Sigmoid colon (tissue), 6 donors: ENCODE measurements at regions not wholly inside any gene's neighbourhood (a gene's known extent, or its start where the extent isn't known, plus 50 kb on each side); places are given as distances from the start of the nearest gene placed in this dataset.

ENCODE experiments used
- DNase-seq: peaks from one replicate; pipeline ENCODE4 v3.0.0-alpha.2; 2019
- H3K27ac ChIP-seq, 4 donors: fragments of 200-600 bp; sonication (generic); one replicate each; pipeline ENCODE4 v1.5.1; 2016 to 2019; ENCODE audit warnings: mild to moderate bottlenecking in 1 of 4
- H3K27me3 ChIP-seq, 3 donors: fragments of 200-600 bp; sonication (generic); one replicate each; pipeline ENCODE4 v1.5.1; 2019; ENCODE audit warnings: mild to moderate bottlenecking in 1 of 3
- H3K36me3 ChIP-seq, 4 donors: fragments of 200-600 bp; sonication (generic); one replicate each; pipeline ENCODE4 v1.5.1; 2016 to 2019
- H3K4me1 ChIP-seq, 4 donors: fragments of 200-600 bp; sonication (generic); one replicate each; pipeline ENCODE4 v1.5.1; 2017 to 2019
- H3K4me3 ChIP-seq, 4 donors: fragments of 200-600 bp; sonication (generic); one replicate each; pipeline ENCODE4 v1.5.1; 2017 to 2019; ENCODE audit warnings: mild to moderate bottlenecking in 2 of 4, moderate library complexity in 1 of 4
- H3K9me3 ChIP-seq, 4 donors: fragments of 200-600 bp in 3 of 4; sonication (generic) in 3 of 4; one replicate each; pipeline versions ENCODE4 v1.5.1 to v1.6.1; 2013 to 2019
- CTCF ChIP-seq, 4 experiments: fragments of 450-650 bp in 3 of 4; fragments of 200-600 bp in 1 of 4; IDR thresholded peaks; one replicate each; pipeline ENCODE4 v1.5.1; 2016 to 2019; ENCODE audit warnings: antibody characterized with exemption in 4 of 4, mild to moderate bottlenecking in 3 of 4, moderate library complexity in 2 of 4
- EP300 ChIP-seq, 4 donors: sonication (generic); formaldehyde crosslinking; IDR thresholded peaks; one replicate each; pipeline ENCODE4 v1.6.1; 2017; ENCODE audit warnings: antibody characterized with exemption in 4 of 4
- POLR2A ChIP-seq, 2 donors: fragments of 450-650 bp; IDR thresholded peaks; one replicate each; pipeline ENCODE4 v1.6.1; 2016; ENCODE audit warnings: antibody characterized with exemption in 2 of 2, mild to moderate bottlenecking in 2 of 2, moderate library complexity in 2 of 2
- POLR2AphosphoS5 ChIP-seq, 4 donors: sonication (generic); formaldehyde crosslinking; IDR thresholded peaks; one replicate each; pipeline ENCODE4 v1.6.1; 2017; ENCODE audit warnings: antibody characterized with exemption in 4 of 4
- WGBS, 2 donors: extraction: QIAGEN DNeasy Blood & Tissue Kit; methylation state at CpG; one replicate each; pipeline ENCODE4 v1.1.7; 2013; 5-methylcytosine and 5-hydroxymethylcytosine counted together
- intact Hi-C: fragments of 100-400 bp; cut with DNase I; formaldehyde crosslinking; loops from one replicate; pipeline ENCODE4 v1.15.1; 2023
- donor health status: healthy with polysubstance abuse.
- donor health status: healthy.

DNA sequence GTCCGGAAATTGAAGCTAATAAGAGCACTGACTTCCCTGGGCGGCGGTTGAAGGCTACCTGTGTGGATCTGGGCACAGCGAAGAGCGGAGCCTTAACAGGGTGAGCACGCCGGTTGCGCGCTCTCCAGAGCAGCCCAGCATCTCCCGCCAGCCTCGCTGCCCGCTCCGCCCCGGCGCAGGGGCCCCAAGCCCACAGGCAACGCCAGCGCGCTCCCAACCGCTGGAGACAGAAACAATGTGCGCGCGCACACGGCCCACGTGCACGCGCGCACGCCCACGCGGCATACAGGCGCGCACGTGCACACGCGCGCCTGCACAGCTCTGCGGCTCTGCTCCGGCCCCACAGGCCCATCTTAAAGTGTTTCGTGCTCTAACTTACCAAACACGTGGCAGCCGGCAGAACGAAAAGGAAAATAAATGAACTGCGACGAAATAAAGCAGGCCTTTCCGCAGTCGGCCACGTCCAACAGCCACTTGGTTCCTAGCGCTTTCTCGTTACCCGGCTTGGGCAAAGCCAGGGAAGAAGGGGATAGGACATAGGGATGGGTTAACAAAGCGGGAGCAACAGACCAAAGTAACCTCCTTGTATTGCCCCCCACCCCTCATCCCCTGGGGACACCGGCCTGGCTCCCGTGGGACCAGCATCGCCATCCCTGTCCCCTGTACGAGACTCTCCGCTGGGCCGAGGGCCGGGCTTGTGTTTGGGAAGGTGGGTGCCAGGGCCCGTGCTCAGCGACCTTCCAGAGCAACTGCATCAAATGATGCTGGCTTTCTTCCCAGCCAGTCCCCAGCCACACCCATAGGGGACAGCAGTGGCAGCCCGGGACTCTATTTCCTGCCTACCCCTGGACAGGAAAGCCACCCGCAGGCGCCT lies 203.7 kb downstream of the ABHD5 start:
- H3K4me1 ChIP-seq: peaks cover 0 to 13% (median 12%) of the 10 kb centered on the region in 4 donors
- TF ChIP-seq POLR2A (IDR thresholded peaks at IDR 0.05): no peak
- TF ChIP-seq CTCF (IDR thresholded peaks at IDR 0.05): no peak
- TF ChIP-seq POLR2AphosphoS5 (IDR thresholded peaks at IDR 0.05): no peak
- TF ChIP-seq EP300 (IDR thresholded peaks at IDR 0.05): no peak
- H3K36me3 ChIP-seq: no peaks in the 10 kb centered on the region
- H3K9me3 ChIP-seq: no peaks in the 10 kb centered on the region
- peaks cover 8 to 26% (median 19%) of the 10 kb centered on the region in 3 donors for H3K27me3 ChIP-seq
- WGBS, 2 donors: 8% methylated on average over 63 of the region's 63 CpGs
- intact Hi-C loops: no loop called here
- H3K27ac ChIP-seq: no peak overlapping the region
- peak overlapping the region in 3 of 4 donors; percentile 34 to 48 (median 42) for H3K4me3 ChIP-seq
- DNase-seq: no peak

DNA sequence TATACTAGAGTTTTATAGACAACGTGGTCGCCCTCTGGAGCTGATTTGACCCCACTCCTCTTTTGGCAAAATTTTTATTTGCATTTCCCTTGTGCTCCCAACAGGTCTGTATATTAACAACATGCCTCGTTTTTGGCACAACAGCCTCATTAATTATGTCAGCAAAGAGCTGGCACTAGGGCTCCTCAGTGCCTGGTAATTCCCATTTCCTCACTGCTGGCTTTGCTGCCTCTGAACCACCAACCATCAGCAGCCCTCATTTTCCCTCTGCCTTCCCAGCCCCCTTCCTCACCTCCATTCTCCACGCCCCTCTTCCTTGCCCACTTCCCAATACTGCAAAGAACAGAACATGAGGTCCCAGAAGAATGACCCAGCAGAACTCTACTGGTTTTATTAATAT lies 204.8 kb downstream of the ABHD5 start:
- WGBS, 2 donors: 50 to 71% methylated on average over 4 of the region's 4 CpGs

DNA sequence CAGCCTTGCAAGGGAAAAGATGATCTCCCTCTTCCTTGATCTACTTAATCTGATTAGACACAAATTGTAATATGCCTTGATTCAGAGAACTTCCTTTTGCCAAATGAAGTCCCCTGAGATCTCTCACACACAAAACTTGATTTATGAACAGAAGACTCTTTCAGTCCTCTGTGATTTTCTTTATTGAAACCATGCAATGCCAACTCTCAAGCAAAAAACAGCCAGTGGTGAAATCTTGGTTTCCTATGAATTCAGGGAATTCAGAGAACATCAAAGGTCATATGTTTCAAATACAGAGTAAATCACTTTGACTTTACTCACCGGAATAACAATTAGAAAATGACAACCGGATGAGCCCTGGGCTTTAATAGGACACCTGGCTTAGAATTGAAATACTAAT lies 211.7 kb downstream of the ABHD5 start:
- no peak overlapping the region for H3K4me3 ChIP-seq
- H3K4me1 ChIP-seq: no peaks in the 10 kb centered on the region
- H3K9me3 ChIP-seq: peaks cover 0 to 5% (median 0%) of the 10 kb centered on the region in 4 donors
- 92 to 96% methylated on average over 2 of the region's 2 CpGs for WGBS, 2 donors
- DNase-seq: no peak
- no peaks in the 10 kb centered on the region for H3K36me3 ChIP-seq
- TF ChIP-seq EP300 (IDR thresholded peaks at IDR 0.05) (no peak), CTCF (IDR thresholded peaks at IDR 0.05) (no peak), POLR2AphosphoS5 (IDR thresholded peaks at IDR 0.05) (no peak), POLR2A (IDR thresholded peaks at IDR 0.05) (no peak)
- H3K27me3 ChIP-seq: peaks cover 0 to 3% (median 0%) of the 10 kb centered on the region in 3 donors
- intact Hi-C loops: no loop called here
- no peak overlapping the region for H3K27ac ChIP-seq

More for the DNA sequence above, 204.8 kb downstream of the ABHD5 start:
- no peak for TF ChIP-seq EP300 (IDR thresholded peaks at IDR 0.05)
- TF ChIP-seq POLR2AphosphoS5 (IDR thresholded peaks at IDR 0.05): no peak
- TF ChIP-seq POLR2A (IDR thresholded peaks at IDR 0.05): no peak
- no peak for TF ChIP-seq CTCF (IDR thresholded peaks at IDR 0.05)
- Histone ChIP-seq H3K27me3 (peaks cover 8 to 26% (median 19%) of the 10 kb centered on the region in 3 donors), H3K36me3 (no peaks in the 10 kb centered on the region), H3K4me3 (no peak overlapping the region), H3K27ac (no peak overlapping the region), H3K9me3 (peaks cover 0 to 3% (median 0%) of the 10 kb centered on the region in 4 donors), H3K4me1 (peaks cover 0 to 13% (median 12%) of the 10 kb centered on the region in 4 donors)
- DNase-seq: no peak
- intact Hi-C loops: no loop called here

GRCh38 chr3:43905157-43905556 lies 214.4 kb downstream of the ABHD5 start:
- H3K4me1 ChIP-seq: no peaks in the 10 kb centered on the region
- intact Hi-C loops: no loop called here
- TF ChIP-seq EP300 (IDR thresholded peaks at IDR 0.05) (no peak), CTCF (IDR thresholded peaks at IDR 0.05) (no peak), POLR2AphosphoS5 (IDR thresholded peaks at IDR 0.05) (no peak), POLR2A (IDR thresholded peaks at IDR 0.05) (no peak)
- H3K27ac ChIP-seq: no peak overlapping the region
- H3K4me3 ChIP-seq: no peak overlapping the region
- 91 to 98% methylated on average over 1 of the region's 1 CpG for WGBS, 2 donors
- DNase-seq: no peak
- peaks cover 0 to 5% (median 0%) of the 10 kb centered on the region in 4 donors for H3K9me3 ChIP-seq
- H3K36me3 ChIP-seq: no peaks in the 10 kb centered on the region
- H3K27me3 ChIP-seq: no peaks in the 10 kb centered on the region
